Activated naive CD4-positive, alpha-beta T cell treated with anti-CD3 and anti-CD28 coated beads, Interleukin-2, amount 50 U/mL, for 72 hours (primary cell): ENCODE measurements at regions not wholly inside any gene's neighbourhood (a gene's known extent, or its start where the extent isn't known, plus 50 kb on each side); places are given as distances from the start of the nearest gene placed in this dataset.

Source experiments
- ATAC-seq, 2 donors: fragments of 150-1000 bp; cut with Tn5 transposase; 2 replicates each; pipeline ENCODE4 v1.10.0; 2021; ENCODE audit warnings: mild to moderate bottlenecking in 2 of 2, moderate library complexity in 2 of 2
- DNase-seq, 2 donors: peaks; one replicate each; pipeline ENCODE4 v3.0.0; 2021 to 2022; ENCODE audit warnings: low spot score in 2 of 2
- H3K27ac Mint-ChIP-seq, 2 donors: one replicate each; pipeline ENCODE4 v1.8.0; 2022; ENCODE audit warnings: mild to moderate bottlenecking in 2 of 2, mixed read lengths in 2 of 2
- H3K36me3 Mint-ChIP-seq, 2 donors: one replicate each; pipeline ENCODE4 v1.8.0; 2022; ENCODE audit warnings: mixed read lengths in 2 of 2
- H3K9me3 Mint-ChIP-seq, 2 donors: one replicate each; pipeline ENCODE4 v1.8.0; 2022; ENCODE audit warnings: mixed read lengths in 2 of 2

- H3K27ac Mint-ChIP-seq, result no peak overlapping the region
- H3K9me3 Mint-ChIP-seq, result peaks cover 16% of the 10 kb centered on the region in 2 donors
Observed at GRCh38 chr11:80136991-80137390, 696.2 kb upstream of the TENM4 start.

GRCh38 chr11:80129396-80129795 lies 688.6 kb upstream of the TENM4 start:
- H3K27ac Mint-ChIP-seq, result no peak overlapping the region
- H3K9me3 Mint-ChIP-seq, result peaks cover 15 to 17% of the 10 kb centered on the region in 2 donors
- DNase-seq, result no peak
- no peak for ATAC-seq
- H3K36me3 Mint-ChIP-seq, result no peaks in the 10 kb centered on the region

More at GRCh38 chr11:80136991-80137390, 696.2 kb upstream of the TENM4 start:
- ATAC-seq, result no peak
- H3K36me3 Mint-ChIP-seq, result no peaks in the 10 kb centered on the region
- no peak for DNase-seq

- DNase-seq (no peak), ATAC-seq (no peak)
- Mint-ChIP-seq H3K36me3 (no peaks in the 10 kb centered on the region), H3K27ac (no peak overlapping the region), H3K9me3 (peaks cover 12 to 14% of the 10 kb centered on the region in 2 donors)
Observed at GRCh38 chr11:80122211-80122610, 681.4 kb upstream of the TENM4 start.

GRCh38 chr11:80118073-80118472 lies 677.2 kb upstream of the TENM4 start:
- ATAC-seq, result no peak
- Mint-ChIP-seq H3K9me3 (peaks cover 5 to 18% of the 10 kb centered on the region in 2 donors), H3K36me3 (no peaks in the 10 kb centered on the region), H3K27ac (no peak overlapping the region)
- no peak for DNase-seq

- no peak overlapping the region for H3K27ac Mint-ChIP-seq
- peaks cover 13 to 26% of the 10 kb centered on the region in 2 donors for H3K9me3 Mint-ChIP-seq
- DNase-seq, result no peak
- ATAC-seq, result no peak
- no peaks in the 10 kb centered on the region for H3K36me3 Mint-ChIP-seq
Observed at GRCh38 chr11:80116796-80117195, 676.0 kb upstream of the TENM4 start.

GRCh38 chr11:80109652-80110051 lies 668.8 kb upstream of the TENM4 start:
- Mint-ChIP-seq H3K36me3 (no peaks in the 10 kb centered on the region), H3K27ac (no peak overlapping the region), H3K9me3 (peaks cover 27 to 29% of the 10 kb centered on the region in 2 donors)
- ATAC-seq (no peak), DNase-seq (no peak)

GRCh38 chr11:80109031-80109430 lies 668.2 kb upstream of the TENM4 start:
- no peak for DNase-seq
- Mint-ChIP-seq H3K9me3 (peaks cover 25 to 27% of the 10 kb centered on the region in 2 donors), H3K27ac (no peak overlapping the region), H3K36me3 (no peaks in the 10 kb centered on the region)
- no peak for ATAC-seq

- no peaks in the 10 kb centered on the region for H3K36me3 Mint-ChIP-seq
- H3K9me3 Mint-ChIP-seq, result peaks cover 25 to 30% of the 10 kb centered on the region in 2 donors
- ATAC-seq, result no peak
- H3K27ac Mint-ChIP-seq, result no peak overlapping the region
- no peak for DNase-seq
Observed at GRCh38 chr11:80107415-80107814, 666.6 kb upstream of the TENM4 start.

GRCh38 chr11:80104191-80104590 lies 663.4 kb upstream of the TENM4 start:
- no peak for ATAC-seq
- no peak for DNase-seq
- H3K36me3 Mint-ChIP-seq, result no peaks in the 10 kb centered on the region
- H3K27ac Mint-ChIP-seq, result no peak overlapping the region
- H3K9me3 Mint-ChIP-seq, result peaks cover 12 to 13% of the 10 kb centered on the region in 2 donors

GRCh38 chr11:80103142-80103859 lies 662.5 kb upstream of the TENM4 start:
- peaks cover 17 to 18% of the 10 kb centered on the region in 2 donors for H3K9me3 Mint-ChIP-seq
- H3K27ac Mint-ChIP-seq, result no peak overlapping the region
- DNase-seq (no peak), ATAC-seq (no peak)
- H3K36me3 Mint-ChIP-seq, result peaks cover 0 to 4% of the 10 kb centered on the region in 2 donors

- ATAC-seq (no peak), DNase-seq (no peak)
- Mint-ChIP-seq H3K36me3 (peaks cover 0 to 4% of the 10 kb centered on the region in 2 donors), H3K27ac (no peak overlapping the region), H3K9me3 (peaks cover 5% of the 10 kb centered on the region in 2 donors)
Observed at GRCh38 chr11:80097146-80097545, 656.3 kb upstream of the TENM4 start.

- no peak for ATAC-seq
- no peak for DNase-seq
Observed at GRCh38 chr11:80096736-80097135, 655.9 kb upstream of the TENM4 start.

GRCh38 chr11:80086496-80087055 lies 645.7 kb upstream of the TENM4 start:
- DNase-seq (no peak), ATAC-seq (no peak)
- Mint-ChIP-seq H3K36me3 (no peaks in the 10 kb centered on the region), H3K27ac (no peak overlapping the region), H3K9me3 (peaks cover 0 to 13% of the 10 kb centered on the region in 2 donors)

More at GRCh38 chr11:80096736-80097135, 655.9 kb upstream of the TENM4 start:
- no peak overlapping the region for H3K27ac Mint-ChIP-seq
- peaks cover 5% of the 10 kb centered on the region in 2 donors for H3K9me3 Mint-ChIP-seq
- peaks cover 0 to 4% of the 10 kb centered on the region in 2 donors for H3K36me3 Mint-ChIP-seq

- DNase-seq (no peak), ATAC-seq (no peak)
- Mint-ChIP-seq H3K27ac (no peak overlapping the region), H3K36me3 (no peaks in the 10 kb centered on the region), H3K9me3 (peaks cover 0 to 8% of the 10 kb centered on the region in 2 donors)
Observed at GRCh38 chr11:80085563-80085962, 644.7 kb upstream of the TENM4 start.

GRCh38 chr11:80084608-80085007 lies 643.8 kb upstream of the TENM4 start:
- no peak overlapping the region for H3K27ac Mint-ChIP-seq
- no peak for DNase-seq
- peaks cover 0 to 8% of the 10 kb centered on the region in 2 donors for H3K9me3 Mint-ChIP-seq
- ATAC-seq, result no peak
- H3K36me3 Mint-ChIP-seq, result no peaks in the 10 kb centered on the region

GRCh38 chr11:80083531-80083951 lies 642.7 kb upstream of the TENM4 start:
- ATAC-seq (no peak), DNase-seq (no peak)
- Mint-ChIP-seq H3K9me3 (peaks cover 0 to 8% of the 10 kb centered on the region in 2 donors), H3K27ac (no peak overlapping the region), H3K36me3 (no peaks in the 10 kb centered on the region)

GRCh38 chr11:80082406-80082805 lies 641.6 kb upstream of the TENM4 start:
- Mint-ChIP-seq H3K36me3 (no peaks in the 10 kb centered on the region), H3K9me3 (peaks cover 0 to 10% of the 10 kb centered on the region in 2 donors), H3K27ac (no peak overlapping the region)
- DNase-seq (no peak), ATAC-seq (no peak)

- H3K36me3 Mint-ChIP-seq, result no peaks in the 10 kb centered on the region
- H3K9me3 Mint-ChIP-seq, result peaks cover 10 to 13% of the 10 kb centered on the region in 2 donors
- DNase-seq, result no peak
- no peak overlapping the region for H3K27ac Mint-ChIP-seq
- no peak for ATAC-seq
Observed at GRCh38 chr11:80077113-80077512, 636.3 kb upstream of the TENM4 start.
